Adrenal gland (tissue), 5 donors: ENCODE measurements at regions not wholly inside any gene's neighbourhood (a gene's known extent, or its start where the extent isn't known, plus 50 kb on each side); places are given as distances from the start of the nearest gene placed in this dataset.

Source experiments
- CTCF ChIP-seq, 6 experiments: fragments of 450-650 bp in 4 of 6; fragments of 200-600 bp in 2 of 6; sonication (generic) in 1 of 6; IDR thresholded peaks; 1 replicate in 5 of 6; 2 replicates in 1 of 6; pipeline versions ENCODE4 v1.5.1 to v1.8.0; 2016 to 2021; ENCODE audit warnings: antibody characterized with exemption in 6 of 6, mild to moderate bottlenecking in 2 of 6, moderate library complexity in 1 of 6
- POLR2A ChIP-seq, 2 donors: fragments of 450-650 bp; IDR thresholded peaks; one replicate each; pipeline ENCODE4 v1.6.1; 2017; ENCODE audit warnings: antibody characterized with exemption in 2 of 2, mild to moderate bottlenecking in 2 of 2, moderate library complexity in 1 of 2
- donor health status: DM: no; HTN: no; CAD: no.

- TF ChIP-seq CTCF (IDR thresholded peaks at IDR 0.05) (no peak), POLR2A (IDR thresholded peaks at IDR 0.05) (no peak)
Observed at GRCh38 chr16:64782484-64782883, 339.4 kb downstream of the CDH11 start.
